ACC112 (cell line): ENCODE measurements at regions not wholly inside any gene's neighbourhood (a gene's known extent, or its start where the extent isn't known, plus 50 kb on each side); places are given as distances from the start of the nearest gene placed in this dataset.

Experiments used
- H2AFZ ChIP-seq: fragments of 200-600 bp; sonication (generic); one replicate; pipeline ENCODE4 v1.6.0; 2017; ENCODE audit warnings: antibody characterized with exemption, low read length; ENCODE audit not compliant: unreplicated experiment
- H3K27ac ChIP-seq: fragments of 200-600 bp; sonication (generic); 2 replicates; pipeline ENCODE4 v1.5.1; 2014; ENCODE audit warnings: low read depth, mild to moderate bottlenecking, antibody characterized with exemption, low read length, moderate library complexity
- H3K27me3 ChIP-seq: fragments of 200-600 bp; sonication (generic); 2 replicates; pipeline ENCODE4 v1.6.1; 2014; ENCODE audit warnings: mild to moderate bottlenecking, antibody characterized with exemption, low read length, moderate library complexity, mixed read lengths; ENCODE audit not compliant: insufficient read depth
- H3K36me3 ChIP-seq: fragments of 200-600 bp; sonication (generic); 2 replicates; pipeline ENCODE4 v1.6.1; 2016; ENCODE audit warnings: mild to moderate bottlenecking, antibody characterized with exemption, low read length, moderate library complexity, mixed read lengths; ENCODE audit not compliant: insufficient read depth
- H3K4me1 ChIP-seq: fragments of 200-600 bp; sonication (generic); one replicate; pipeline ENCODE4 v1.6.1; 2016; ENCODE audit warnings: low read length, mixed read lengths; ENCODE audit not compliant: insufficient read depth, unreplicated experiment, control insufficient read depth
- H3K4me3 ChIP-seq: fragments of 200-600 bp; sonication (generic); 2 replicates; pipeline ENCODE4 v1.5.1; 2014; ENCODE audit warnings: mild to moderate bottlenecking, low read depth, low read length
- H3K79me2 ChIP-seq: fragments of 200-600 bp; sonication (generic); one replicate; pipeline ENCODE4 v1.6.0; 2016; ENCODE audit warnings: low read length; ENCODE audit not compliant: control insufficient read depth, unreplicated experiment, insufficient read depth

DNA sequence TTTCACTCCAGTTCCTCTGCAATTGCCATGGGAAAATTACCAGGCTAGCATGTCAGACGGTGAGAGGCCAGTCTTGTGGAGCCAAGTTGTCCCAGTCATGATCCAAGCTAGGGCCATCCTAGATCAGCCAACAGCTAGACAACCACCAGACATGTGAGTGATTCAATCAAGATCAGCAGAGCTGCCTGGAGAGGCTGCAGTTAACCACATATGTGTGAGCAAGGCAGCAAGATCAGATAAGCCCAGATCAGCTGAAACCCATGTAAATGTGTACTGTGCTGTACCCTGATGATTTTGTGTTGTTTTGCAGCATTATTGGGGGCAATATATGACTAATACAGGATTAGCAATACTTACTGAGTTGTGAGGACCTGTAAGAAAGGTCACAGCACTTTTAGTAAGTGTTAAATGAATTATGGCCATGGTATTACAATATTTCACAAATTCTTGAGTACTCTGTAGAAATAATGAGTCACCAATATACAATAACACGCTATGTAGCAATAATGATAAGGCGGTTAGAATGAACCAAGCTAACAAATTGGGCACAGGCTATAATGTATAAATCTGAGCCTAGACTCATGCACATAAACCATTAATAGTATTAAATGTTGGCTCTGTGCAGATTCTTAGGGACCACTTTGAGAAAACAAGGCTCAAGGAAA lies 91.4 kb downstream of the SUDS3 start:
- H3K27me3 ChIP-seq: no peaks in the 10 kb centered on the region

DNA sequence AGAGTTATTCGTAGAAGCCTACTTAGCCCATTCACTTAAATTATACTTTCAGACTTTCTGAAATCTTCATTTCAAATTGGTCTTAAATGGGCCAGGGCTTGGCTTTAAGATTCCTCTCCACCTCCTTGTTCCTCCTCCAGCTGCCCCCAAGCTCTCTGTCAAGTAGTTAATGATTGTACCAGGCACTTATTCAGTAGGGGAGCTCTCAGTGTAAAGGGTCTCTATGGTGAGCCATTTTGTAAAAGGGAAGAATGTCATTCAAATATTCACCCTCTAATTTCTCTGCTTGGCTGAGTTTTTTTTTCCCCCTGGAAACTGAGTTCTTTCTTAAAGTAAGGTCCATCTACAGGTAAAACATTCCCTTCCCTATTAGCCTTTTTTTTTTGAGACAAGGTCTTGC lies 96.6 kb downstream of the SUDS3 start:
- Histone ChIP-seq H3K4me1 (no peaks in the 10 kb centered on the region), H3K27ac (no peak overlapping the region), H3K27me3 (peaks cover 2% of the 10 kb centered on the region; the same call in 1 of the 2 replicates), H3K4me3 (no peak overlapping the region), H2AFZ (no peak overlapping the region), H3K79me2 (no peaks in the 10 kb centered on the region), H3K36me3 (no peaks in the 10 kb centered on the region)

More for the DNA sequence above, 91.4 kb downstream of the SUDS3 start:
- Histone ChIP-seq H3K4me1 (no peaks in the 10 kb centered on the region), H3K4me3 (no peak overlapping the region), H2AFZ (no peak overlapping the region), H3K79me2 (no peaks in the 10 kb centered on the region), H3K27ac (no peak overlapping the region), H3K36me3 (no peaks in the 10 kb centered on the region)

DNA sequence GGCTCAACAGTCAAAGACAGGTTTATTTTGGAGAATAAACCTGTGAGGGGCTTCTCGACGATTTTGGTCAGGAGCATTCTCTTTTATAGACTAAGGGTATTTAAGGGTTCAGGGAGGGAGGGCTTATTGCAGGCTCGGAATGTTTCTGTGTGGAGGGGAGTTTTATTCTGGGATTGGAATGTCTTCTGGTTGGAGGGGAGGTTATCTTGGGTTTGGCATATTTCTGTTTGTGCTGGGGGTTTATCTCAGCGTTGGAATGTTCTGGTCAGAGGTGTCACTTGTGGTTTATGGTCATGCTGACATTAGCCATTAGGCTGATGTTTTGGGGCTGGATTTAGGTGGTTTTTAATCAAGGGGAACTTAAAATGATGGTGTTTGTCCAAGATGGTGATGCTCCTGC lies 103.9 kb downstream of the SUDS3 start:
- H3K36me3 ChIP-seq: no peaks in the 10 kb centered on the region
- no peak overlapping the region for H3K4me3 ChIP-seq
- H3K79me2 ChIP-seq: no peaks in the 10 kb centered on the region
- H2AFZ ChIP-seq: no peak overlapping the region
- H3K27ac ChIP-seq: no peak overlapping the region
- H3K27me3 ChIP-seq: peaks cover 11% of the 10 kb centered on the region; the same call in 1 of the 2 replicates
- no peaks in the 10 kb centered on the region for H3K4me1 ChIP-seq

DNA sequence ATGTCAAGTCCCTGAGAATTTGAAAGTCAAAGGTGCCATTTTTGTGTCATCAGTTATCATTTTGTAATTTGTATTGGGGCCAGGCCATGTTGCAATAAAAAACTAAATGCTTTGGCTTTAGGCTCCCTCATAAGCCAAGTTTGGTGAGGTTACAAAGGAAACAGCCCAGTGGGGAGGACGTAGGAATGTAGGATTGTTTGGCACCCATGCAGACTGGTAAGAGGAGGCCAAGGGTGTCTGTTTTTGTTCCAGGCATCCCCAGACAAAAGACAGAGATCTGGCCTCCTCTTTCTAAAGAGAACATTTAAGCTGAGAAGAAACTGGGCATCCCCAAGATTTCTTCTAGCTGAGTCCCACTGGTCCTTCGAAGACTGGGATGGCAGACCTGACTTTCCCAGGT lies 111.7 kb downstream of the SUDS3 start:
- Histone ChIP-seq H3K36me3 (no peaks in the 10 kb centered on the region), H3K27ac (no peak overlapping the region), H2AFZ (no peak overlapping the region), H3K4me3 (no peak overlapping the region), H3K27me3 (peaks cover 4% of the 10 kb centered on the region; the same call in 1 of the 2 replicates), H3K4me1 (no peaks in the 10 kb centered on the region), H3K79me2 (no peaks in the 10 kb centered on the region)

DNA sequence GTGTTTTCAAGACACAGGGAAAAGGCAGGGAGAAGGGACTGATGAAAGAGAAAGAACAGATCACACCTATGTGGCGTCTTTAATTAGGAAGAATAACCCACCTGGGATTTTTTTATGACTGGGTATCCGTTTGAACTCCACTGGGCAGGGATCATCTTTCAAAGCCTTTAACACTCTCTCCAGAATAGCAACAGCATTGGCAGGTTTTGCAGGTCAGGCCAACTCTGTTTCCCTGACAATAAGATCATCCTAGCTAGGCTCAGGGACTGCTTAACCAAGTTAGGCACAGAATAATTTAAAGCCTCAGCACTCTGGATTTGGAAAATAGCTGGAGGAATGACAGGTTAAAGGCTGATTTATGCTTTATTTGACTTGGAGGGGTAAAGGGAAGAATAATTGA lies 117.6 kb downstream of the SUDS3 start:
- Histone ChIP-seq H3K4me3 (no peak overlapping the region), H3K27ac (no peak overlapping the region), H2AFZ (no peak overlapping the region), H3K79me2 (no peaks in the 10 kb centered on the region), H3K27me3 (no peaks in the 10 kb centered on the region; the same call in 1 of the 2 replicates), H3K36me3 (no peaks in the 10 kb centered on the region), H3K4me1 (no peaks in the 10 kb centered on the region)

DNA sequence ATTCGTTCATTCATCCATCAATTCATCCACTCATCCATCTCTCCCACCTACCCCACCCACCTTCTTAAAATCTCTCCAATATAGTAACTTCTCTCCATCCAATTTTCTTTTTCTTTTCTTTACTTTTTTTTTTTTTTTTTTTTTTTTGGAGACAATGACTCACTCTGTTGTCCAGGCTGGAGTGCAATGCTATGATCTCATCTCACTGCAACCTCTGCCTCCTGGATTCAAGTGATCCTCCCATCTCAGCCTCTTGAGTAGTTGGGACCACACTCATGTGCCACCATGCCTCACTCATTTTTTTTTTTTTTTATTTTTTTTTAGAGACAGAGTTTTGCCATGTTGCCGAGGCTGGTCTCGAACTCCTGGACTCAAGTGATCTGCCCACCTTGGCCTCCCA lies 118.4 kb downstream of the SUDS3 start:
- Histone ChIP-seq H3K36me3 (no peaks in the 10 kb centered on the region), H3K4me3 (no peak overlapping the region), H3K27ac (no peak overlapping the region), H3K4me1 (no peaks in the 10 kb centered on the region), H3K79me2 (no peaks in the 10 kb centered on the region), H3K27me3 (no peaks in the 10 kb centered on the region; the same call in 1 of the 2 replicates), H2AFZ (no peak overlapping the region)

DNA sequence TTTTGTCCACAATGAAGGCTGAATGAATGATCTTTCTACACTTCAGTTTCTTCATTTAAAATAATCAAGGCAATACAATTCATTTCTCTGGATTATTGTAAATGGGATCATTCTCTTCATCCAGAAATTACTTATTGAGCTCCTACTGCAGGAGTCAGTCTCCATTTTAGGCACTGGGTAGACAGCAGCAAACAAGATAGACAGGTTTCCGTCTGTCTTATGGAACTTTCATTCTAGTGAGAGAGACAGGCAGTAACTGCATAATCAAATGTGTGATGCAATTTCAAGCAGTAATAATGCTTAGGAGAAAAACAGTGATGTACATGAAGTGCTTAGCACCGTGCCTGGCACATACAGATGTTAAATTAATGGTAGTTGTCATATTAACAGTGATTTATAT lies 118.9 kb downstream of the SUDS3 start:
- no peaks in the 10 kb centered on the region; the same call in 1 of the 2 replicates for H3K27me3 ChIP-seq
- H2AFZ ChIP-seq: no peak overlapping the region
- H3K4me3 ChIP-seq: no peak overlapping the region
- no peaks in the 10 kb centered on the region for H3K36me3 ChIP-seq
- no peaks in the 10 kb centered on the region for H3K79me2 ChIP-seq
- no peaks in the 10 kb centered on the region for H3K4me1 ChIP-seq
- no peak overlapping the region for H3K27ac ChIP-seq

DNA sequence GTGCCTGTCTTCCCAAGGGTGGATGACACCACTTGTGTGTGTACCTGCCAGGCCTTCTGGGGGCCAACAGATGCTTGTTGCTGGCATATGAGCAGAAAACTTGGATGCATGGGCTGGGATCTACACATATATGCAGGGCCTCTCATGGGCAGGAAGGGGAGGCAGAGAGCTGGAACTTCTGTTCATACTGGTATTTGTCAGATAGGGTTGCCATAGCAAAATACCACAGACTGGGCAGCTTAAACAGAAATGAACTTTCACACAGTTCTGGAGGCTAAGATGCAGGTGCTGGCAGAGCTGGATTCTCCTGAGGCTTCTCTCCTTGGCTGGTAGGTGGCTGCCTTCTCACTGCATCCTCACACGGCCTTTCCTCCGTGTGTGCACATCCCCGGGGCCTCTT lies 121.8 kb downstream of the SUDS3 start:
- no peak overlapping the region for H2AFZ ChIP-seq
- no peaks in the 10 kb centered on the region for H3K36me3 ChIP-seq
- no peak overlapping the region for H3K27ac ChIP-seq
- no peaks in the 10 kb centered on the region; the same call in 1 of the 2 replicates for H3K27me3 ChIP-seq
- no peaks in the 10 kb centered on the region for H3K4me1 ChIP-seq
- H3K4me3 ChIP-seq: no peak overlapping the region
- H3K79me2 ChIP-seq: no peaks in the 10 kb centered on the region

DNA sequence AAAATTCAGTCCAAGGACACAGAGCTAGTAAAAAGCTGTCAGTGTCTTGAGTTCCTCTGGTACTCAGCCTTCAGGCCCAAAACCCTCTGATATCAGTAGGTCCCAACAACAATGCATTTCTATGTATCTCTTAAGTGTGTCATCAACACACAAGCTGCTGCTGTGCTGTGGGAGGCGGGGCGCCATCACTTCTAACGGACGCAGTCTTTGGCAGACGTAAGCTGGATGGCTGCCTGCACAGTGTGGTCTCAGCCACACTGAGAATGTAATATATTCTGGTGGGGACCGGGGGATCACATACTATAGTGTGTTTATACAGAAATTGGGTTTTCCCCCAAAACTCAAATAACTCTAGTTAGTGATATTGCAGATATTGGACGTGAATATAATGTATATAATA lies 123.9 kb downstream of the SUDS3 start:
- H3K36me3 ChIP-seq: no peaks in the 10 kb centered on the region
- H3K79me2 ChIP-seq: no peaks in the 10 kb centered on the region
- H2AFZ ChIP-seq: no peak overlapping the region
- no peaks in the 10 kb centered on the region; the same call in 1 of the 2 replicates for H3K27me3 ChIP-seq
- H3K4me1 ChIP-seq: no peaks in the 10 kb centered on the region
- H3K27ac ChIP-seq: no peak overlapping the region
- H3K4me3 ChIP-seq: no peak overlapping the region

DNA sequence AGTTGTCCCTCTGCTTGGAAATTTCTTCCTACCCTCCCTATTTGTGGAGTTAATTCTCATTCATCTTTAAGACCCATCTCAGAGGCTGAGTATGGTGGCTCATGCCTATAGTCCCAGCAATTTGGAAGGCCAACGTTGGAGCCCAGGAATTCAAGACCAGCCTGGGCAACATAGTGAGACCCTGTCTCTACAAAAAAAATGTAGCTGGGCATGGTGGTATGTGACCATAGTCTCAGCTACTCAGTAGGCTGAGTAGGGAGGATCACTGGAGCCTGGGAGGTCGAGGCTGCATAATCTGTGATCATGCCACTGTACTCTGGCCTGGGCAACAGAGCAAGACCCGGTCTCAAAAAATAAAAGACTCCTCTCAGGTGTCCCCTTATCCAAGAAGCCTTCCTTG lies 125.1 kb downstream of the SUDS3 start:
- Histone ChIP-seq H3K36me3 (no peaks in the 10 kb centered on the region), H3K27me3 (no peaks in the 10 kb centered on the region; the same call in 1 of the 2 replicates), H3K4me1 (no peaks in the 10 kb centered on the region), H3K27ac (no peak overlapping the region), H2AFZ (no peak overlapping the region), H3K4me3 (no peak overlapping the region), H3K79me2 (no peaks in the 10 kb centered on the region)

DNA sequence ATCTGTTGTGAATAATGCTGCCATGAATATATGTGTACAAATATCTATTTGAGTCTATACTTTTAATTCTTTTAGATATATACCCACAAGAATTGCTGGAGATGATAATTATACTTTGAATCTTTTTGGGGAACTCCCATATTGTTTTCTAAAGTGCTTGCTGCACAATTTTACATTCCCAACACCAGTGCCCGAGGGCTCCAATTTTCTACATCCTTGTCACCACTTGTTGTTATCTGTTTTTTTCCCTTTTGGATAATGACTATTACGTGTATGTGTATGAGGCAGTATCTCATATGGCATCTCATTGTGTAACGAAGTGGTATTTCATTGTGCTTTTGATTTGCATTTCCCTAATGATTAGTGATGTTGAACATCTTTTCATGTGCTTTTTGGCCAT lies 127.1 kb downstream of the SUDS3 start:
- Histone ChIP-seq H3K36me3 (no peaks in the 10 kb centered on the region), H3K27ac (no peak overlapping the region), H3K4me3 (no peak overlapping the region), H3K4me1 (no peaks in the 10 kb centered on the region), H3K27me3 (no peaks in the 10 kb centered on the region; the same call in 1 of the 2 replicates), H2AFZ (no peak overlapping the region), H3K79me2 (no peaks in the 10 kb centered on the region)
